Activated CD4-positive, alpha-beta T cell treated with anti-CD3 and anti-CD28 coated beads, Interleukin-2, amount 10 ng/mL, durations not matched to agents 7 days and 5 days (primary cell): ENCODE measurements at regions not wholly inside any gene's neighbourhood (a gene's known extent, or its start where the extent isn't known, plus 50 kb on each side); places are given as distances from the start of the nearest gene placed in this dataset.

ENCODE experiments used
- CTCF ChIA-PET: fragments of 350-600 bp; sonication (Branson Sonifier 250); formaldehyde crosslinking; loops from one replicate; lab custom pipeline; 2021; ENCODE audit warnings: antibody characterized with exemption; lab: Charles Lee
- POLR2A ChIA-PET: fragments of 350-600 bp; sonication (Branson Sonifier 250); formaldehyde crosslinking; loops from one replicate; lab custom pipeline; 2021; ENCODE audit warnings: antibody characterized with exemption; lab: Charles Lee
- DNase-seq: peaks from one replicate; pipeline ENCODE4 v3.0.0-alpha.2; 2020
- H3K27ac Mint-ChIP-seq: one replicate; pipeline ENCODE4 v1.8.0; 2021; ENCODE audit warnings: mild to moderate bottlenecking, moderate library complexity, mixed read lengths
- H3K27me3 Mint-ChIP-seq: one replicate; pipeline ENCODE4 v1.8.0; 2021; ENCODE audit warnings: mixed read lengths
- H3K36me3 Mint-ChIP-seq: one replicate; pipeline ENCODE4 v1.8.0; 2021; ENCODE audit warnings: low read depth, mixed read lengths
- H3K4me1 Mint-ChIP-seq: one replicate; pipeline ENCODE4 v1.8.0; 2021; ENCODE audit warnings: mixed read lengths
- H3K4me3 Mint-ChIP-seq: one replicate; pipeline ENCODE4 v1.8.0; 2021; ENCODE audit warnings: mild to moderate bottlenecking, moderate library complexity, mixed read lengths
- H3K9me3 Mint-ChIP-seq: one replicate; pipeline ENCODE4 v1.8.0; 2021; ENCODE audit warnings: mixed read lengths

- no peak overlapping the region for H3K27ac Mint-ChIP-seq
- H3K36me3 Mint-ChIP-seq = no peaks in the 10 kb centered on the region
- no peaks in the 10 kb centered on the region for H3K4me1 Mint-ChIP-seq
- no peak overlapping the region for H3K4me3 Mint-ChIP-seq
- no peaks in the 10 kb centered on the region for H3K27me3 Mint-ChIP-seq
- peaks cover 18% of the 10 kb centered on the region for H3K9me3 Mint-ChIP-seq
- DNase-seq = no peak
- ChIA-PET CTCF (interaction anchor here (0.6 kb wide), 1 partner anchor 59 kb away, joined by 3 read pairs; no protein-coding TSS in a partner anchor), POLR2A (no interaction called here)
These were observed 1191.0 kb upstream of the LRRTM1 start for GRCh38 chr2:81495556-81495955.

GRCh38 chr2:81483254-81483653, 1178.7 kb upstream of the LRRTM1 start:
- DNase-seq = no peak
- H3K36me3 Mint-ChIP-seq = no peaks in the 10 kb centered on the region
- H3K9me3 Mint-ChIP-seq = peaks cover 12% of the 10 kb centered on the region
- H3K4me3 Mint-ChIP-seq = no peak overlapping the region
- POLR2A ChIA-PET = no interaction called here
- H3K4me1 Mint-ChIP-seq = no peaks in the 10 kb centered on the region
- CTCF ChIA-PET = no interaction called here
- no peaks in the 10 kb centered on the region for H3K27me3 Mint-ChIP-seq
- no peak overlapping the region for H3K27ac Mint-ChIP-seq

- H3K4me3 Mint-ChIP-seq = no peak overlapping the region
- CTCF ChIA-PET = no interaction called here
- POLR2A ChIA-PET = no interaction called here
- no peaks in the 10 kb centered on the region for H3K27me3 Mint-ChIP-seq
- no peak overlapping the region for H3K27ac Mint-ChIP-seq
- H3K4me1 Mint-ChIP-seq = no peaks in the 10 kb centered on the region
- no peaks in the 10 kb centered on the region for H3K36me3 Mint-ChIP-seq
- DNase-seq = no peak
- H3K9me3 Mint-ChIP-seq = peaks cover 12% of the 10 kb centered on the region
These were observed 1177.4 kb upstream of the LRRTM1 start for GRCh38 chr2:81481994-81482368.

- no peak overlapping the region for H3K4me3 Mint-ChIP-seq
- ChIA-PET POLR2A (no interaction called here), CTCF (no interaction called here)
- H3K4me1 Mint-ChIP-seq = no peaks in the 10 kb centered on the region
- no peaks in the 10 kb centered on the region for H3K36me3 Mint-ChIP-seq
- H3K9me3 Mint-ChIP-seq = peaks cover 12% of the 10 kb centered on the region
- no peak overlapping the region for H3K27ac Mint-ChIP-seq
- DNase-seq = no peak
- no peaks in the 10 kb centered on the region for H3K27me3 Mint-ChIP-seq
These were observed 1176.9 kb upstream of the LRRTM1 start for GRCh38 chr2:81481242-81481993.

- no peaks in the 10 kb centered on the region for H3K36me3 Mint-ChIP-seq
- POLR2A ChIA-PET = no interaction called here
- peaks cover 9% of the 10 kb centered on the region for H3K9me3 Mint-ChIP-seq
- H3K4me1 Mint-ChIP-seq = no peaks in the 10 kb centered on the region
- H3K27ac Mint-ChIP-seq = no peak overlapping the region
- H3K27me3 Mint-ChIP-seq = no peaks in the 10 kb centered on the region
- no peak overlapping the region for H3K4me3 Mint-ChIP-seq
- no peak for DNase-seq
- CTCF ChIA-PET = no interaction called here
These were observed 1162.5 kb upstream of the LRRTM1 start for GRCh38 chr2:81467096-81467495.

GRCh38 chr2:81462420-81462819, 1157.9 kb upstream of the LRRTM1 start:
- ChIA-PET CTCF (no interaction called here), POLR2A (no interaction called here)
- H3K36me3 Mint-ChIP-seq = no peaks in the 10 kb centered on the region
- peaks cover 11% of the 10 kb centered on the region for H3K9me3 Mint-ChIP-seq
- H3K4me3 Mint-ChIP-seq = no peak overlapping the region
- no peaks in the 10 kb centered on the region for H3K27me3 Mint-ChIP-seq
- H3K27ac Mint-ChIP-seq = no peak overlapping the region
- DNase-seq = no peak
- H3K4me1 Mint-ChIP-seq = no peaks in the 10 kb centered on the region

DNA sequence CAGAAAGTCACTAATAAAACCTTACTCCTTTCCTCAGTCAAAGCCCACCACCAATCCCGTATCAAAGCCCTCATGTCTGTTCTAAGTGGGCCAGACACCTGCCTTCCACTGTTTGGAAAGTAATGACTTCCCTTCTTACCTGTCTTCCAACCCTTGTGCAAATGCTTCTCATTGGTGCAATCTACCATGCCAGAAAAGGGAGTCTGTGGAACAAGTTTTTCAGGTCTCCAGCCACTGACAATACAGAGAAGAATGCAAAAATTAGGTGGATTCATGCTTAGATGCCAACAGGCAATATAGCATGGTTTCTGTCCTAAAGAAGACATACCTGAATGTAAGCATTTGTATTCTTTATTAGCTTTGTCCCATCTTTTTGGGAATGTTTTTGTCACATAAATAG, 1140.6 kb upstream of the LRRTM1 start:
- Mint-ChIP-seq H3K4me3 (no peak overlapping the region), H3K36me3 (no peaks in the 10 kb centered on the region), H3K9me3 (peaks cover 18% of the 10 kb centered on the region), H3K27ac (no peak overlapping the region), H3K4me1 (no peaks in the 10 kb centered on the region), H3K27me3 (no peaks in the 10 kb centered on the region)
- POLR2A ChIA-PET = no interaction called here
- CTCF ChIA-PET = no interaction called here
- no peak for DNase-seq

DNA sequence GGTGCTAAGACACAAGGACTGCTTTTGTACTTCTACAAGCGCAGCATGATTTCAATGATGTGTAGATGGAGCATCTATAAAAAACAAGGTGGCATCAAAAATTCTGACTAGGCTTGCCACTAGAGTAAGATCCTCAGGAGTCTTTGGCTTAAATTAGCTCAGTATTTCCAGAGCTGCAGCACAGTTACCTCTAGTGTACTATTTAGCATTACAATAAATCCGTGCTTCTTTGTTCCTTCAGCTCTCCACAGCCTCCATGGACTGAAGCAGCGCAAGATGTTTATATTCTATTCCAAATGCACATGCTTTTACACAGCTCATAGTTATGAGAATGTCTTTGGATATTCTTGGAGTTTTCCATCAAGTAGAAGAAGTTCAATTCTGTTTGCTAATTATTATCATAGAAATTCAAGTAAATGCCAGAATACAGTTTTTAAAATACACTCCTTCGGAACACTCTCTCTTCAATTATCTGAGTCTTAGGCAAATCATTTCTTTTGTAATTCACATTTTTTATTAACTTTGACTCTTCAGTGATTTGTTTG, 1133.0 kb upstream of the LRRTM1 start:
- Mint-ChIP-seq H3K36me3 (no peaks in the 10 kb centered on the region), H3K27me3 (no peaks in the 10 kb centered on the region), H3K9me3 (no peaks in the 10 kb centered on the region), H3K4me3 (no peak overlapping the region), H3K27ac (no peak overlapping the region), H3K4me1 (no peaks in the 10 kb centered on the region)
- no peak for DNase-seq
- POLR2A ChIA-PET = no interaction called here
- CTCF ChIA-PET = no interaction called here

- Mint-ChIP-seq H3K36me3 (no peaks in the 10 kb centered on the region), H3K9me3 (no peaks in the 10 kb centered on the region), H3K27ac (no peak overlapping the region), H3K4me1 (no peaks in the 10 kb centered on the region), H3K4me3 (no peak overlapping the region), H3K27me3 (no peaks in the 10 kb centered on the region)
- POLR2A ChIA-PET = no interaction called here
- DNase-seq = no peak
- CTCF ChIA-PET = no interaction called here
These were observed 1131.7 kb upstream of the LRRTM1 start for GRCh38 chr2:81436256-81436655.

DNA sequence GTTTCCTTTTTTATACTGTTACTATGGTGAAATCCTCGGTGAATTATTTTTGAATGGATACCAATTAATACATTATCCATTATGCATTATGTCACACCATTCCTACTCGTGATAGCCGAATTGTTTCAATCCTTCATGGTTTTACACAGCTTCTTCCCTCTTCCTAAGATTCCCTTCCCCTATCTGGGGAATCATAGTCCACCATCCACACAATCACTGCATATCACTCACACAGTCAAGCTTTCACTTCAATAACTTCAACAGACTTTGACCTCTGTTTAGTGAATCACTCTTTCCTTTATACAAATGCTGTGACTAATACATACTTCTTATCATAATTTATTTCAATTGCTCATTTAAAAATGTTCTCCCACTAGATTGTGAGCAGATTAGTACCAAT, 1108.1 kb upstream of the LRRTM1 start:
- CTCF ChIA-PET = no interaction called here
- Mint-ChIP-seq H3K9me3 (peaks cover 2% of the 10 kb centered on the region), H3K4me1 (no peaks in the 10 kb centered on the region)

GRCh38 chr2:81403508-81403907, 1099.0 kb upstream of the LRRTM1 start:
- Mint-ChIP-seq H3K4me1 (no peaks in the 10 kb centered on the region), H3K9me3 (peaks cover 9% of the 10 kb centered on the region), H3K27me3 (no peaks in the 10 kb centered on the region), H3K27ac (no peak overlapping the region), H3K4me3 (no peak overlapping the region), H3K36me3 (no peaks in the 10 kb centered on the region)
- no peak for DNase-seq
- ChIA-PET CTCF (no interaction called here), POLR2A (no interaction called here)

More for the DNA sequence above, 1108.1 kb upstream of the LRRTM1 start:
- POLR2A ChIA-PET = no interaction called here
- H3K27me3 Mint-ChIP-seq = no peaks in the 10 kb centered on the region
- DNase-seq = no peak
- no peaks in the 10 kb centered on the region for H3K36me3 Mint-ChIP-seq
- H3K27ac Mint-ChIP-seq = no peak overlapping the region
- no peak overlapping the region for H3K4me3 Mint-ChIP-seq

GRCh38 chr2:81396417-81397019, 1092.0 kb upstream of the LRRTM1 start:
- Mint-ChIP-seq H3K4me1 (no peaks in the 10 kb centered on the region), H3K27ac (no peak overlapping the region), H3K4me3 (no peak overlapping the region), H3K27me3 (no peaks in the 10 kb centered on the region), H3K9me3 (peaks cover 9% of the 10 kb centered on the region), H3K36me3 (no peaks in the 10 kb centered on the region)
- ChIA-PET POLR2A (no interaction called here), CTCF (no interaction called here)
- DNase-seq = no peak

- DNase-seq = no peak
- POLR2A ChIA-PET = no interaction called here
- H3K27me3 Mint-ChIP-seq = no peaks in the 10 kb centered on the region
- no peak overlapping the region for H3K4me3 Mint-ChIP-seq
- CTCF ChIA-PET = no interaction called here
- H3K27ac Mint-ChIP-seq = no peak overlapping the region
- no peaks in the 10 kb centered on the region for H3K36me3 Mint-ChIP-seq
- H3K9me3 Mint-ChIP-seq = peaks cover 8% of the 10 kb centered on the region
- H3K4me1 Mint-ChIP-seq = no peaks in the 10 kb centered on the region
These were observed 1091.2 kb upstream of the LRRTM1 start for GRCh38 chr2:81395746-81396145.
